ENCODE measurements at regions not wholly inside any gene's neighbourhood (a gene's known extent, or its start where the extent isn't known, plus 50 kb on each side); places are given as distances from the start of the nearest gene placed in this dataset.

GRCh38 chr5:72648480-72648879 is 141.3 kb upstream of the ZNF366 start (continued):
- TF ChIP-seq CTCF (conservative IDR thresholded peaks at IDR 0.05; ENCODE audit: low read depth in 2 of 2) (no peak), EZH2phosphoT487 (IDR thresholded peaks at IDR 0.05; ENCODE audit: unreplicated experiment) (no peak), REST (IDR thresholded peaks at IDR 0.05; ENCODE audit: unreplicated experiment) (no peak), ZNF331 (CRISPR knock-in tag; IDR thresholded peaks at IDR 0.05; ENCODE audit: low read depth) (no peak), ETS1 (IDR thresholded peaks at IDR 0.05) (no peak), CREB1 (CRISPR knock-in tag; IDR thresholded peaks at IDR 0.05; ENCODE audit: low read depth) (no peak), POLR2AphosphoS5 (IDR thresholded peaks at IDR 0.05; ENCODE audit: low read depth) (no peak)

- TF ChIP-seq CREB1 (CRISPR knock-in tag; IDR thresholded peaks at IDR 0.05; ENCODE audit: low read depth): no peak
- TF ChIP-seq REST (IDR thresholded peaks at IDR 0.05; ENCODE audit: unreplicated experiment): no peak
- no peak for TF ChIP-seq JUNB (IDR thresholded peaks at IDR 0.05; ENCODE audit: unreplicated experiment)
- TF ChIP-seq ZNF331 (CRISPR knock-in tag; IDR thresholded peaks at IDR 0.05; ENCODE audit: low read depth): no peak
- no peak for TF ChIP-seq ZNF114 (CRISPR knock-in tag; IDR thresholded peaks at IDR 0.05)
- TF ChIP-seq EZH2phosphoT487 (IDR thresholded peaks at IDR 0.05; ENCODE audit: unreplicated experiment): no peak
- Histone ChIP-seq H3F3A (replicated peaks; ENCODE audit: low read depth) (no peaks in the 10 kb centered on the region), H3K27ac (ENCODE audit: low read depth) (no peak overlapping the region), H3K9me2 (ENCODE audit: insufficient read depth) (0 out of 2 replicates have a peak, but pooled peaks cover 4% of the 10 kb centered on the region), H3K79me2 (replicated peaks; ENCODE audit: insufficient read depth) (no peaks in the 10 kb centered on the region), H3K4me3 (no peak overlapping the region), H3K4me1 (ENCODE audit: insufficient read depth) (no peaks in the 10 kb centered on the region), H3K36me3 (ENCODE audit: insufficient read depth) (no peaks in the 10 kb centered on the region), H3K4me2 (no peak overlapping the region), H2AFZ (no peak overlapping the region), H3K27me3 (ENCODE audit: insufficient read depth) (no peaks in the 10 kb centered on the region), H4K20me1 (replicated peaks; ENCODE audit: insufficient read depth) (no peaks in the 10 kb centered on the region)
- Mint-ChIP-seq H3K9me3 (no peaks in the 10 kb centered on the region), H3K4me1 (peaks cover 7% of the 10 kb centered on the region), H3K27me3 (ENCODE audit: insufficient read depth, low read depth, poor library complexity) (no peaks in the 10 kb centered on the region), H3K36me3 (ENCODE audit: low read depth) (no peaks in the 10 kb centered on the region), H3K27ac (no peak overlapping the region), H3K4me3 (no peak overlapping the region)
- no peak for ATAC-seq
- DNase-seq (ENCODE audit: low spot score): no peak
Measured at GRCh38 chr5:72647806-72648205, 140.6 kb upstream of the ZNF366 start.
